Esophagus muscularis mucosa (tissue), 4 donors: ENCODE measurements at regions not wholly inside any gene's neighbourhood (a gene's known extent, or its start where the extent isn't known, plus 50 kb on each side); places are given as distances from the start of the nearest gene placed in this dataset.

ENCODE experiments used
- CTCF ChIP-seq, 3 experiments: fragments of 200-600 bp in 2 of 3; fragments of 450-650 bp in 1 of 3; sonication (generic) in 2 of 3; IDR thresholded peaks; one replicate each; pipeline ENCODE4 v1.5.1; 2017 to 2019; ENCODE audit warnings: antibody characterized with exemption in 3 of 3, mild to moderate bottlenecking in 2 of 3, moderate library complexity in 1 of 3
- EP300 ChIP-seq: sonication (generic); formaldehyde crosslinking; IDR thresholded peaks from one replicate; pipeline ENCODE4 v1.6.1; 2017; ENCODE audit warnings: antibody characterized with exemption
- POLR2A ChIP-seq: fragments of 450-650 bp; IDR thresholded peaks from one replicate; pipeline ENCODE4 v1.6.1; 2017; ENCODE audit warnings: antibody characterized with exemption, moderate library complexity, mild to moderate bottlenecking, low read depth
- POLR2AphosphoS5 ChIP-seq, 2 donors: sonication (generic); formaldehyde crosslinking; IDR thresholded peaks; one replicate each; pipeline ENCODE4 v1.6.1; 2017; ENCODE audit warnings: antibody characterized with exemption in 2 of 2

DNA sequence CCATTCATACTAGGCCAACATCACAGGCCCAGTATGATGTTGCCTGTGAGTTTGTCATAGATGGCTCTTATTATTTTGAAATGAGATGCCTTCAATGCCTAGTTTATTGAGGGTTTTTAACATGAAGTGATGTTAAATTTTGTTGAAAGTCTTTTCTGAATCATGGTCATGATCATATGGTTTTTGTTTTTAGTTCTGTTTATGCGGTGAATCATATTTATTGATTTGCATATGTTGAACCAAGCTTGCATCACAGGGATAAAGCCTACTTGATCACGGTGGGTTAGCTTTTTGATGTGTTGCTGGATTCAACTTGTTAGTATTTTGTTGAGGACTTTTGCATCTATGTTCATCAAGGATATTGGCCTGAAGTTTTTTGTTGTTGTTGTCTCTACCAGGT, 195.8 kb upstream of the FN1 start:
- TF ChIP-seq CTCF (IDR thresholded peaks at IDR 0.05) (no peak), POLR2A (no peak), EP300 (no peak), POLR2AphosphoS5 (IDR thresholded peaks at IDR 0.05) (no peak)
